NCI-H446 treated with DMSO at 0.1 percent for 48 hours (cell line): ENCODE measurements at regions not wholly inside any gene's neighbourhood (a gene's known extent, or its start where the extent isn't known, plus 50 kb on each side); places are given as distances from the start of the nearest gene placed in this dataset.
"Not testable (repeated sequence)": the region's sequence is repeated elsewhere in the genome, so short reads cannot be mapped to it uniquely, and the experiment has no call there.

ENCODE experiments used
- DNase-seq: peaks from one replicate; lab custom pipeline; 2025; lab: John Stamatoyannopoulos, UW

GRCh38 chr6:93675856-93676417, 256.6 kb upstream of the EPHA7 start:
- DNase-seq = no peak

GRCh38 chr6:93663111-93663510, 243.8 kb upstream of the EPHA7 start:
- no peak for DNase-seq

- DNase-seq = no peak
Observed at GRCh38 chr6:93654548-93654947, 235.2 kb upstream of the EPHA7 start.

GRCh38 chr6:93644611-93645010, 225.3 kb upstream of the EPHA7 start:
- DNase-seq = no peak

- DNase-seq = no peak
Observed at GRCh38 chr6:93639126-93639525, 219.8 kb upstream of the EPHA7 start.

- not testable (repeated sequence) for DNase-seq
Observed at GRCh38 chr6:93636987-93637664, 217.8 kb upstream of the EPHA7 start.

- DNase-seq = peak; percentile 75
Observed at GRCh38 chr6:93624408-93624807, 205.0 kb upstream of the EPHA7 start.

GRCh38 chr6:93621442-93621841, 202.1 kb upstream of the EPHA7 start:
- DNase-seq = peak; percentile 43

- peak; percentile 14 for DNase-seq
Observed at GRCh38 chr6:93604951-93605350, 185.6 kb upstream of the EPHA7 start.

GRCh38 chr6:93592417-93592816, 173.1 kb upstream of the EPHA7 start:
- no peak for DNase-seq

- DNase-seq = no peak
Observed at GRCh38 chr6:93586306-93586705, 166.9 kb upstream of the EPHA7 start.

GRCh38 chr6:93584300-93584699, 164.9 kb upstream of the EPHA7 start:
- no peak for DNase-seq

GRCh38 chr6:93581371-93581770, 162.0 kb upstream of the EPHA7 start:
- peak; percentile 64 for DNase-seq

GRCh38 chr6:93580446-93580845, 161.1 kb upstream of the EPHA7 start:
- DNase-seq = no peak

GRCh38 chr6:93575495-93576267, 156.3 kb upstream of the EPHA7 start:
- no peak for DNase-seq

- no peak for DNase-seq
Observed at GRCh38 chr6:93574299-93574698, 154.9 kb upstream of the EPHA7 start.

- no peak for DNase-seq
Observed at GRCh38 chr6:93571346-93571745, 152.0 kb upstream of the EPHA7 start.

GRCh38 chr6:93568169-93568568, 148.8 kb upstream of the EPHA7 start:
- DNase-seq = no peak

- DNase-seq = no peak
Observed at GRCh38 chr6:93567164-93567563, 147.8 kb upstream of the EPHA7 start.

- no peak for DNase-seq
Observed at GRCh38 chr6:93566285-93566684, 146.9 kb upstream of the EPHA7 start.

GRCh38 chr6:93562582-93562981, 143.2 kb upstream of the EPHA7 start:
- DNase-seq = no peak

- DNase-seq = no peak
Observed at GRCh38 chr6:93555292-93555691, 135.9 kb upstream of the EPHA7 start.

- no peak for DNase-seq
Observed at GRCh38 chr6:93554018-93554417, 134.7 kb upstream of the EPHA7 start.
